HEK293 (cell line): ENCODE measurements at regions not wholly inside any gene's neighbourhood (a gene's known extent, or its start where the extent isn't known, plus 50 kb on each side); places are given as distances from the start of the nearest gene placed in this dataset.

Experiments
- SALL2 ChIP-seq: fragments of 450-650 bp; formaldehyde crosslinking; IDR thresholded peaks from 2 replicates; pipeline ENCODE4 v1.5.0; 2017; ENCODE audit warnings: missing biosample characterization, mild to moderate bottlenecking, missing genetic modification characterization, borderline replicate concordance
- SCRT2 ChIP-seq: fragments of 450-650 bp; formaldehyde crosslinking; IDR thresholded peaks from 2 replicates; pipeline ENCODE4 v1.5.1; 2016; ENCODE audit warnings: missing biosample characterization, missing genetic modification characterization
- TF ChIP-seq, protein P1 (sequence below): fragments of 450-650 bp; formaldehyde crosslinking; IDR thresholded peaks from 2 replicates; pipeline ENCODE4 v1.5.1; 2016; ENCODE audit warnings: missing biosample characterization, missing genetic modification characterization
- TF ChIP-seq, protein P2 (sequence below): fragments of 450-650 bp; formaldehyde crosslinking; IDR thresholded peaks from 2 replicates; pipeline ENCODE4 v1.5.1; 2016; ENCODE audit warnings: missing biosample characterization, missing genetic modification characterization

DNA sequence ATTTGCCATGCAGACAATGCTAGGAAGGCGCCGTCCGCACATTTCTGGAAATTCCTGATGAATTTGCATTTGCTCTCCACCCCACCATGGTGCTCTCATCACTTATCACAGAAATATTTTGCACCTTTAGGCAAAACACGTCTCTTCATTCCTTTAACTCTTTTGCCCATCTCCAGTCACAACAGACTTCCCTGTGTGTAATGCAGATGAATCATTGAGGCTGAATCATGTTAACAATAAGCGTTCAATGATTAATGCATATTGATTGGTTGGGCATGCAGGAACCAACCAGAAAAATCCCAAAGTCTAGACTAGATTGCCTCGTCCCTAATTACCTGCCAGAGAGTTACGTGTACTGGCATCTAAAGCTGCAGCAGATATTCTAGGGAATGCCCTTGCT, 80.0 kb upstream of the ATXN1 start:
- TF ChIP-seq, protein P1, sequence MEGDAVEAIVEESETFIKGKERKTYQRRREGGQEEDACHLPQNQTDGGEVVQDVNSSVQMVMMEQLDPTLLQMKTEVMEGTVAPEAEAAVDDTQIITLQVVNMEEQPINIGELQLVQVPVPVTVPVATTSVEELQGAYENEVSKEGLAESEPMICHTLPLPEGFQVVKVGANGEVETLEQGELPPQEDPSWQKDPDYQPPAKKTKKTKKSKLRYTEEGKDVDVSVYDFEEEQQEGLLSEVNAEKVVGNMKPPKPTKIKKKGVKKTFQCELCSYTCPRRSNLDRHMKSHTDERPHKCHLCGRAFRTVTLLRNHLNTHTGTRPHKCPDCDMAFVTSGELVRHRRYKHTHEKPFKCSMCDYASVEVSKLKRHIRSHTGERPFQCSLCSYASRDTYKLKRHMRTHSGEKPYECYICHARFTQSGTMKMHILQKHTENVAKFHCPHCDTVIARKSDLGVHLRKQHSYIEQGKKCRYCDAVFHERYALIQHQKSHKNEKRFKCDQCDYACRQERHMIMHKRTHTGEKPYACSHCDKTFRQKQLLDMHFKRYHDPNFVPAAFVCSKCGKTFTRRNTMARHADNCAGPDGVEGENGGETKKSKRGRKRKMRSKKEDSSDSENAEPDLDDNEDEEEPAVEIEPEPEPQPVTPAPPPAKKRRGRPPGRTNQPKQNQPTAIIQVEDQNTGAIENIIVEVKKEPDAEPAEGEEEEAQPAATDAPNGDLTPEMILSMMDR (tag by site-specific recombination) = no peak
- TF ChIP-seq SALL2 (tag by site-specific recombination) = no peak
- TF ChIP-seq, protein P2, sequence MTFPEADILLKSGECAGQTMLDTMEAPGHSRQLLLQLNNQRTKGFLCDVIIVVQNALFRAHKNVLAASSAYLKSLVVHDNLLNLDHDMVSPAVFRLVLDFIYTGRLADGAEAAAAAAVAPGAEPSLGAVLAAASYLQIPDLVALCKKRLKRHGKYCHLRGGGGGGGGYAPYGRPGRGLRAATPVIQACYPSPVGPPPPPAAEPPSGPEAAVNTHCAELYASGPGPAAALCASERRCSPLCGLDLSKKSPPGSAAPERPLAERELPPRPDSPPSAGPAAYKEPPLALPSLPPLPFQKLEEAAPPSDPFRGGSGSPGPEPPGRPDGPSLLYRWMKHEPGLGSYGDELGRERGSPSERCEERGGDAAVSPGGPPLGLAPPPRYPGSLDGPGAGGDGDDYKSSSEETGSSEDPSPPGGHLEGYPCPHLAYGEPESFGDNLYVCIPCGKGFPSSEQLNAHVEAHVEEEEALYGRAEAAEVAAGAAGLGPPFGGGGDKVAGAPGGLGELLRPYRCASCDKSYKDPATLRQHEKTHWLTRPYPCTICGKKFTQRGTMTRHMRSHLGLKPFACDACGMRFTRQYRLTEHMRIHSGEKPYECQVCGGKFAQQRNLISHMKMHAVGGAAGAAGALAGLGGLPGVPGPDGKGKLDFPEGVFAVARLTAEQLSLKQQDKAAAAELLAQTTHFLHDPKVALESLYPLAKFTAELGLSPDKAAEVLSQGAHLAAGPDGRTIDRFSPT (tag by site-specific recombination) = no peak
- no peak for TF ChIP-seq SCRT2 (tag by site-specific recombination)
